IPS DF 4.7 (cell line): ENCODE measurements at regions not wholly inside any gene's neighbourhood (a gene's known extent, or its start where the extent isn't known, plus 50 kb on each side); places are given as distances from the start of the nearest gene placed in this dataset.
"Not testable (repeated sequence)": the region's sequence is repeated elsewhere in the genome, so short reads cannot be mapped to it uniquely, and the experiment has no call there.

Experiments
- DNase-seq: peaks from one replicate; pipeline ENCODE4 v3.0.0-alpha.2; 2013; ENCODE audit warnings: low spot score; ENCODE audit errors: extremely low read depth

GRCh38 chr12:22115711-22116110 lies 69.7 kb downstream of the CMAS start:
- no peak for DNase-seq

GRCh38 chr12:22116376-22116775 lies 70.4 kb downstream of the CMAS start:
- no peak for DNase-seq

DNA sequence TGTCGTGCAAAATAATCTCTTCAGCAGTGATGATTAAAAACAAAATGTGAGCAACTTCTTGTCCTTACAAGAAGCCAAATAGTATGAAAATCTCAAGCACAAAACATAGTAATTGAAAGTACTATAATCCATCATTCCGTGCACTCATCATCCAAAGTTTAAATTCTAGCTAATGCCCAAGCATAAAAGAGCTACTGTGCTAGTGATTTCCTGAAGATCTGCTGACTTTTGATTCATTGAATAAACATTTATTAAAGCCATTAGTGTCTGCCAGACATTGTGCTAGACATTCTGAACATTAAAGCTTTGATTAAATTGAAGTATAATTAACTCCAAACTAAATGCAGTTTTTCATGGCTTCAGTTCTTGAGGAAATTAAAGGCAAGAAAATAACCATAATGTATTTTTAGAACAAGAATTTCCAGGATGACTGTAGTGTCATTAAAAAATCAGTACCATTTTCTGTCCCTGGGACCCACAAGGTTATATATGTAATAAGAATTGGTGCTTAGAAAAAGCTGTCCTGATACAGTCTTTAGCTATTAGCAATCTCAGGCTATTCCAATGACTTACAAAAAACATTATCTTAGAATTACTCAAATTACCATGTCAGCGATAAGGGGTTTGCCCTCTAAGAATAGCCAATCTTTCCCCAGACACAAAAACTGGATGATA lies 71.7 kb downstream of the CMAS start:
- no peak for DNase-seq

GRCh38 chr12:22118238-22118790 lies 72.3 kb downstream of the CMAS start:
- no peak for DNase-seq

DNA sequence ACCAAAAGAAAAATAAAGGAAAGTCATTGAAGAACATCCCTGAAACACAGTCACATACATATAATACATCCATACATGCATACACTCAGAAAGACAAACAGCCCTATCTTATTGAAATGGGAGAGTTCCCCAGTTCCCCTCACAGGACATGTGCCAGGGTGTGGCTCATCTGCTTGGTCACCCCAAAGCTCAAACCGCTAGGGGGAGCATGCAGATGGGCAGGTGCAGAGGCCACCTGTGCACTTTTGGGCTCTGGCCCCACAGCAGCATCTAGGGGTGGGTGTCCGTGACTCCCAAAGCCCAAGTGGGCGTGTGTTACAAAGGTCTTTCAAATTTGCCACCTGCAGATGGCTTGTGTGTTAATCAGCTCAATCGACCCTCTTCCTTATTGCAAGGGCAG lies 75.2 kb downstream of the CMAS start:
- DNase-seq, result peak; percentile 30

DNA sequence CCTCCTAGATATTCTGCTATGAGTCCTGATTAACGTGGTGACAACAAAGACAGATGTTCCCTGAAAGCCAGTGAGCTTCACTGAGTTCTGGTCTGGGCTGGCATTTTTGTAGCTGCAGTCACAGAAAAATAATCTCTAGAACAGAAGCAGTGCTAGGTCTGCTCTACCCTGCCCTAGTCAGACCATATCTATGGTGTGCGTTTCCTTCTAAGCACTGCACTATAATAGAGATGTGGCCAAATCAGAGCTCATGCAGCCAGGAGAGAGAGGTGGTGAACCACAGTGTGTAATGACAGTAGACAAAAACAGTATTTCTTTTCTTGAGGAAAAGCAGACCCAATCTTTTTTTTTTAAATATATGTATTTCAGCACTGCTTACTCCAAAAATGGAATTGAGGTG lies 76.3 kb downstream of the CMAS start:
- no peak for DNase-seq

DNA sequence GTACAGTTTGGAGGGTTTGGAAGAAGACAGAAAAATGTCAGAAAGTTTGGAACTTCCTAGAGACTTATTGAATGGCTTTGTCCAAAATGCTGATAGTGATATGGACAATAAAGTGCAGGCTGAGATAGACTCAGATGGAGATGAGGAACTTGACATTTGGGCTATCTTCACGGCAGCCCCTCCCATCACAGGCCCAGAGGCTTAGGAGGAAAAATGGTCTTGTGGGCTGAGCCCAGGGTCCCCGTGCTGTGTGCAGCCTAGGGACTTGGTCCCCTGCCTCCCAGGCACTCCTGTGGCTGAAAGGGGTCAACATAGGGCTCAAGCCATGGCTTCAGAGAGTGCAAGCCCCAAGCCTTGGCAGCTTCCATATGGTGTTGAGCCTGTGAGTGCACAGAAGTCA lies 79.0 kb downstream of the CMAS start:
- no peak for DNase-seq

- DNase-seq, result not testable (repeated sequence)
These were observed 80.1 kb downstream of the CMAS start for GRCh38 chr12:22126101-22126500.

GRCh38 chr12:22126758-22127157 lies 80.7 kb downstream of the CMAS start:
- DNase-seq, result no peak

GRCh38 chr12:22130671-22131070 lies 84.7 kb downstream of the CMAS start:
- no peak for DNase-seq

DNA sequence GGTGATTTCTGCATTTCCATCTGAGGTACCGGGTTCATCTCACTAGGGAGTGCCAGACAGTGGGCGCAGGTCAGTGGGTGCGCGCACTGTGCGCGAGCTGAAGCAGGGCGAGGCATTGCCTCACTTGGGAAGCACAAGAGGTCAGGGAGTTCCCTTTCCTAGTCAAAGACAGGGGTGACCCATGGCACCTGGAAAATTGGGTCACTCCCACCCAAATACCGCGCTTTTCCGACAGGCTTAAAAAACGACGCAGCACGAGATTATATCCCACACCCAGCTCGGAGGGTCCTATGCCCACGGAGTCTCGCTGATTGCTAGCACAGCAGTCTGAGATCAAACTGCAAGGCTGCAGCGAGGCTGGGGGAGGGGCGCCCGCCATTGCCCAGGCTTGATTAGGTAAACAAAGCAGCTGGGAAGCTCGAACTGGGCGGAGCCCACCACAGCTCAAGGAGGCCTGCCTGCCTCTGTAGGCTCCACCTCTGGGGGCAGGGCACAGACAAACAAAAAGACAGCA lies 90.6 kb downstream of the CMAS start:
- not testable (repeated sequence) for DNase-seq
